LHCN-M2 (cell line): ENCODE measurements at regions not wholly inside any gene's neighbourhood (a gene's known extent, or its start where the extent isn't known, plus 50 kb on each side); places are given as distances from the start of the nearest gene placed in this dataset.

Experiments used
- DNase-seq: peaks from one replicate; pipeline ENCODE4 v3.0.0-alpha.2; 2012; ENCODE audit warnings: low read depth

GRCh38 chr14:83764656-83765599 is 1765.0 kb upstream of the FLRT2 start:
- no peak for DNase-seq

GRCh38 chr14:83777516-83777915 is 1752.4 kb upstream of the FLRT2 start:
- no peak for DNase-seq

- peak; percentile 91 for DNase-seq
Measured at GRCh38 chr14:83779266-83779665, 1750.7 kb upstream of the FLRT2 start.

- DNase-seq: peak; percentile 14
Measured at GRCh38 chr14:83780321-83780720, 1749.6 kb upstream of the FLRT2 start.

- DNase-seq: no peak
Measured at GRCh38 chr14:83798421-83798820, 1731.5 kb upstream of the FLRT2 start.

- DNase-seq: no peak
Measured at GRCh38 chr14:83799233-83799632, 1730.7 kb upstream of the FLRT2 start.

- no peak for DNase-seq
Measured at GRCh38 chr14:83814896-83815295, 1715.0 kb upstream of the FLRT2 start.

- DNase-seq: no peak
Measured at GRCh38 chr14:83816761-83817160, 1713.2 kb upstream of the FLRT2 start.

GRCh38 chr14:83825843-83826242 is 1704.1 kb upstream of the FLRT2 start:
- no peak for DNase-seq

- peak; percentile 79 for DNase-seq
Measured at GRCh38 chr14:83826838-83827237, 1703.1 kb upstream of the FLRT2 start.

GRCh38 chr14:83827383-83827782 is 1702.6 kb upstream of the FLRT2 start:
- no peak for DNase-seq

- DNase-seq: no peak
Measured at GRCh38 chr14:83828406-83828805, 1701.5 kb upstream of the FLRT2 start.

GRCh38 chr14:83830316-83830715 is 1699.6 kb upstream of the FLRT2 start:
- DNase-seq: no peak

GRCh38 chr14:83838226-83838625 is 1691.7 kb upstream of the FLRT2 start:
- DNase-seq: no peak

- DNase-seq: no peak
Measured at GRCh38 chr14:83842547-83842946, 1687.4 kb upstream of the FLRT2 start.

GRCh38 chr14:83847102-83847501 is 1682.8 kb upstream of the FLRT2 start:
- no peak for DNase-seq

- no peak for DNase-seq
Measured at GRCh38 chr14:83850092-83850491, 1679.9 kb upstream of the FLRT2 start.

GRCh38 chr14:83856334-83856733 is 1673.6 kb upstream of the FLRT2 start:
- DNase-seq: no peak

- DNase-seq: no peak
Measured at GRCh38 chr14:83860631-83861155, 1669.3 kb upstream of the FLRT2 start.

GRCh38 chr14:83863042-83863774 is 1666.7 kb upstream of the FLRT2 start:
- DNase-seq: no peak

- no peak for DNase-seq
Measured at GRCh38 chr14:83864106-83864505, 1665.8 kb upstream of the FLRT2 start.

GRCh38 chr14:83867566-83868225 is 1662.2 kb upstream of the FLRT2 start:
- DNase-seq: peak; percentile 30
